Neural cell (in vitro differentiated cells): ENCODE measurements at regions not wholly inside any gene's neighbourhood (a gene's known extent, or its start where the extent isn't known, plus 50 kb on each side); places are given as distances from the start of the nearest gene placed in this dataset.
"Not testable (repeated sequence)": the region's sequence is repeated elsewhere in the genome, so short reads cannot be mapped to it uniquely, and the experiment has no call there.

ENCODE experiments used
- H2AFZ ChIP-seq: fragments of 200-600, 300-800 bp; sonication (generic), shearing (Covaris generic); 2 replicates; pipeline ENCODE4 v1.6.0; 2014; ENCODE audit warnings: low read depth, mild to moderate bottlenecking, antibody characterized with exemption, low read length, moderate library complexity
- H3F3A ChIP-seq: fragments of 200-600 bp; shearing (Covaris generic); 2 replicates; pipeline ENCODE4 v1.6.1; 2016; ENCODE audit warnings: mild to moderate bottlenecking, moderate library complexity, mixed read lengths, antibody characterized with exemption, low read length; ENCODE audit not compliant: insufficient read depth, poor library complexity, severe bottlenecking
- H3K27ac ChIP-seq: fragments of 200-600, 300-800 bp; sonication (generic), shearing (Covaris generic); 2 replicates; pipeline ENCODE4 v1.5.1; 2014; ENCODE audit warnings: mild to moderate bottlenecking, low read length, moderate library complexity
- H3K27me3 ChIP-seq: fragments of 300-800, 200-600 bp; sonication (generic), shearing (Covaris generic); 2 replicates; pipeline ENCODE4 v1.6.0; 2014; ENCODE audit warnings: mild to moderate bottlenecking, low read depth, low read length, moderate library complexity; ENCODE audit not compliant: insufficient read depth
- H3K36me3 ChIP-seq: fragments of 300-800, 200-600 bp; sonication (generic), shearing (Covaris generic); 2 replicates; pipeline ENCODE4 v1.5.1; 2014; ENCODE audit warnings: mild to moderate bottlenecking, antibody characterized with exemption, low read length, moderate library complexity; ENCODE audit not compliant: insufficient read depth
- H3K4me2 ChIP-seq: fragments of 300-800, 200-600 bp; sonication (generic), shearing (Covaris generic); 2 replicates; pipeline ENCODE4 v1.6.0; 2014; ENCODE audit warnings: mild to moderate bottlenecking, low read length
- H3K4me3 ChIP-seq: fragments of 300-800, 200-600 bp; sonication (generic), shearing (Covaris generic); 2 replicates; pipeline ENCODE4 v1.5.1; 2014; ENCODE audit warnings: mild to moderate bottlenecking, low read length, moderate library complexity
- H3K79me2 ChIP-seq: fragments of 200-600 bp; shearing (Covaris generic); replicated peaks from 2 replicates; pipeline ENCODE4 v1.6.0; 2014; ENCODE audit warnings: mild to moderate bottlenecking, low read length, moderate library complexity; ENCODE audit not compliant: insufficient read depth
- H3K9ac ChIP-seq: fragments of 300-800, 200-600 bp; sonication (generic), shearing (Covaris generic); 2 replicates; pipeline ENCODE4 v1.6.1; 2016; ENCODE audit warnings: mild to moderate bottlenecking, low read length, mixed read lengths
- H3K9me2 ChIP-seq: fragments of 200-600 bp; shearing (Covaris generic); 2 replicates; pipeline ENCODE4 v1.6.1; 2016; ENCODE audit warnings: mild to moderate bottlenecking, low read length, mixed read lengths; ENCODE audit not compliant: insufficient read depth
- H3K9me3 ChIP-seq: fragments of 200-600, 300-800 bp; sonication (generic), shearing (Covaris generic); 2 replicates; pipeline ENCODE4 v1.6.1; 2016; ENCODE audit warnings: mild to moderate bottlenecking, mixed run types, low read length, moderate library complexity, mixed read lengths
- H4K20me1 ChIP-seq: fragments of 200-600 bp; shearing (Covaris generic); 2 replicates; pipeline ENCODE4 v1.6.1; 2016; ENCODE audit warnings: mild to moderate bottlenecking, mixed run types; ENCODE audit not compliant: insufficient read depth
- EP300 ChIP-seq: fragments of 450-650 bp; conservative IDR thresholded peaks from 2 replicates; pipeline ENCODE4 v1.6.1; 2014; ENCODE audit warnings: antibody characterized with exemption, mild to moderate bottlenecking, moderate library complexity; ENCODE audit not compliant: poor library complexity, severe bottlenecking
- EZH2 ChIP-seq: fragments of 200-600, 300-800 bp; shearing (Covaris generic), sonication (generic); IDR thresholded peaks from 2 replicates; pipeline ENCODE4 v1.6.1; 2014; ENCODE audit warnings: antibody characterized with exemption, low read length, borderline replicate concordance, mild to moderate bottlenecking; ENCODE audit not compliant: insufficient read depth, poor library complexity, severe bottlenecking
- MXI1 ChIP-seq: fragments of 450-650 bp; conservative IDR thresholded peaks from 2 replicates; pipeline ENCODE4 v1.6.1; 2014; ENCODE audit warnings: antibody characterized with exemption, mild to moderate bottlenecking; ENCODE audit not compliant: poor library complexity, severe bottlenecking
- RAD21 ChIP-seq: fragments of 450-650 bp; conservative IDR thresholded peaks from 2 replicates; pipeline ENCODE4 v1.6.1; 2014; ENCODE audit warnings: antibody characterized with exemption, mild to moderate bottlenecking, moderate library complexity
- TAF1 ChIP-seq: IDR thresholded peaks from 2 replicates; pipeline ENCODE4 v1.6.1; 2012; ENCODE audit warnings: low read depth
- TF ChIP-seq, protein P1 (sequence below): fragments of 450-650 bp; IDR thresholded peaks from 2 replicates; pipeline ENCODE4 v1.5.1; 2014; ENCODE audit warnings: antibody characterized with exemption, mild to moderate bottlenecking, moderate library complexity; ENCODE audit not compliant: poor library complexity, severe bottlenecking
- TF ChIP-seq, protein P2 (sequence below): IDR thresholded peaks from 2 replicates; pipeline ENCODE4 v1.6.1; 2012; ENCODE audit warnings: borderline replicate concordance

DNA sequence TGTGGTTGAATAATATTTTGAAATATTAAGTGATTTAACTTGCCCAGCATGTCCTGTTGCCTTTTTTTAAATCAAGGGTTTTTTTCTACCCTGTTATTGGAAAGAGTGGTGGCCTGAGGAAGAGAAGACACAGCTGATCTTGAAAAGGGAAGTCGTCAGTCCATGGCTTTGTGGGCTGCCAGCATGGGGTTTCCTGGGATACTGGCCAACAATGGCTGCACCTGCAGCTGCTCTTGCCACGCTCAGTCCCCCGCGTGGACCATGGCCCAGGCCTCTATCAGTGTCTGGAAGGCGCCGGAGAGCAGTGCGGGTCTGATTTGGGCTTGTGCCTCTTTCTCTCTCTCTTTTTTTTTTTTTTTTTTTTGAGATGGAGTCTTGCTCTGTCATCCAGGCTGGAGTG lies 99.3 kb downstream of the ASB1 start:
- Histone ChIP-seq H3F3A (no peaks in the 10 kb centered on the region), H3K27me3 (no peaks in the 10 kb centered on the region), H3K9me3 (no peaks in the 10 kb centered on the region), H4K20me1 (no peaks in the 10 kb centered on the region), H2AFZ (no peak overlapping the region), H3K27ac (no peak overlapping the region), H3K4me3 (no peak overlapping the region), H3K79me2 (no peaks in the 10 kb centered on the region), H3K36me3 (no peaks in the 10 kb centered on the region), H3K9ac (no peak overlapping the region), H3K9me2 (no peaks in the 10 kb centered on the region), H3K4me2 (no peak overlapping the region)
- TF ChIP-seq EP300 = no peak

DNA sequence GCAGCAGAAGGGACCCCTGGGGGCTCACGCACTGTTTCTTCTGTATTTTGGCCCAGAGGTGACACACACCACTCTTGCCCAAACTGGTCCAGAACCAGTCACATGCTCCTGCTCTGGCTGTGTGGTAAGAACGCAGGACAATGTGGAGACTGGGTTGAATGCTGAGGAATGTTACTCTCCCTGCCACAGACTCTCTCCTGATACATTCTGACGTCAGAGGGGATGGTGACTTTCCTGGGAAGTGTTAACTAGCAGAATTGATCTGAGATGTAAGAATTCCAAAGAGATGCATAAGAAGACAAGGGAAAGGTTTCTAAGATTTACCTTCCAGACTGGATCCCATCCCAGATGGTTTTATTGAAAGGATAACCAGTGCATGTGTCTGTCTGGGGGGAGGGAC lies 100.8 kb downstream of the ASB1 start:
- H3K9ac ChIP-seq = no peak overlapping the region
- H3K9me3 ChIP-seq = peaks cover 6% of the 10 kb centered on the region
- TF ChIP-seq, protein P1, sequence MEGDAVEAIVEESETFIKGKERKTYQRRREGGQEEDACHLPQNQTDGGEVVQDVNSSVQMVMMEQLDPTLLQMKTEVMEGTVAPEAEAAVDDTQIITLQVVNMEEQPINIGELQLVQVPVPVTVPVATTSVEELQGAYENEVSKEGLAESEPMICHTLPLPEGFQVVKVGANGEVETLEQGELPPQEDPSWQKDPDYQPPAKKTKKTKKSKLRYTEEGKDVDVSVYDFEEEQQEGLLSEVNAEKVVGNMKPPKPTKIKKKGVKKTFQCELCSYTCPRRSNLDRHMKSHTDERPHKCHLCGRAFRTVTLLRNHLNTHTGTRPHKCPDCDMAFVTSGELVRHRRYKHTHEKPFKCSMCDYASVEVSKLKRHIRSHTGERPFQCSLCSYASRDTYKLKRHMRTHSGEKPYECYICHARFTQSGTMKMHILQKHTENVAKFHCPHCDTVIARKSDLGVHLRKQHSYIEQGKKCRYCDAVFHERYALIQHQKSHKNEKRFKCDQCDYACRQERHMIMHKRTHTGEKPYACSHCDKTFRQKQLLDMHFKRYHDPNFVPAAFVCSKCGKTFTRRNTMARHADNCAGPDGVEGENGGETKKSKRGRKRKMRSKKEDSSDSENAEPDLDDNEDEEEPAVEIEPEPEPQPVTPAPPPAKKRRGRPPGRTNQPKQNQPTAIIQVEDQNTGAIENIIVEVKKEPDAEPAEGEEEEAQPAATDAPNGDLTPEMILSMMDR = no peak
- no peak for TF ChIP-seq RAD21
- TF ChIP-seq, protein P2, sequence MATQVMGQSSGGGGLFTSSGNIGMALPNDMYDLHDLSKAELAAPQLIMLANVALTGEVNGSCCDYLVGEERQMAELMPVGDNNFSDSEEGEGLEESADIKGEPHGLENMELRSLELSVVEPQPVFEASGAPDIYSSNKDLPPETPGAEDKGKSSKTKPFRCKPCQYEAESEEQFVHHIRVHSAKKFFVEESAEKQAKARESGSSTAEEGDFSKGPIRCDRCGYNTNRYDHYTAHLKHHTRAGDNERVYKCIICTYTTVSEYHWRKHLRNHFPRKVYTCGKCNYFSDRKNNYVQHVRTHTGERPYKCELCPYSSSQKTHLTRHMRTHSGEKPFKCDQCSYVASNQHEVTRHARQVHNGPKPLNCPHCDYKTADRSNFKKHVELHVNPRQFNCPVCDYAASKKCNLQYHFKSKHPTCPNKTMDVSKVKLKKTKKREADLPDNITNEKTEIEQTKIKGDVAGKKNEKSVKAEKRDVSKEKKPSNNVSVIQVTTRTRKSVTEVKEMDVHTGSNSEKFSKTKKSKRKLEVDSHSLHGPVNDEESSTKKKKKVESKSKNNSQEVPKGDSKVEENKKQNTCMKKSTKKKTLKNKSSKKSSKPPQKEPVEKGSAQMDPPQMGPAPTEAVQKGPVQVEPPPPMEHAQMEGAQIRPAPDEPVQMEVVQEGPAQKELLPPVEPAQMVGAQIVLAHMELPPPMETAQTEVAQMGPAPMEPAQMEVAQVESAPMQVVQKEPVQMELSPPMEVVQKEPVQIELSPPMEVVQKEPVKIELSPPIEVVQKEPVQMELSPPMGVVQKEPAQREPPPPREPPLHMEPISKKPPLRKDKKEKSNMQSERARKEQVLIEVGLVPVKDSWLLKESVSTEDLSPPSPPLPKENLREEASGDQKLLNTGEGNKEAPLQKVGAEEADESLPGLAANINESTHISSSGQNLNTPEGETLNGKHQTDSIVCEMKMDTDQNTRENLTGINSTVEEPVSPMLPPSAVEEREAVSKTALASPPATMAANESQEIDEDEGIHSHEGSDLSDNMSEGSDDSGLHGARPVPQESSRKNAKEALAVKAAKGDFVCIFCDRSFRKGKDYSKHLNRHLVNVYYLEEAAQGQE = no peak
- TF ChIP-seq EZH2 = no peak
- no peaks in the 10 kb centered on the region for H3K27me3 ChIP-seq
- no peak overlapping the region for H3K27ac ChIP-seq
- no peak overlapping the region for H3K4me2 ChIP-seq
- H3F3A ChIP-seq = no peaks in the 10 kb centered on the region
- H4K20me1 ChIP-seq = no peaks in the 10 kb centered on the region
- no peaks in the 10 kb centered on the region for H3K36me3 ChIP-seq
- H3K9me2 ChIP-seq = no peaks in the 10 kb centered on the region
- no peak overlapping the region for H3K4me3 ChIP-seq
- no peaks in the 10 kb centered on the region for H3K79me2 ChIP-seq
- H2AFZ ChIP-seq = no peak overlapping the region

DNA sequence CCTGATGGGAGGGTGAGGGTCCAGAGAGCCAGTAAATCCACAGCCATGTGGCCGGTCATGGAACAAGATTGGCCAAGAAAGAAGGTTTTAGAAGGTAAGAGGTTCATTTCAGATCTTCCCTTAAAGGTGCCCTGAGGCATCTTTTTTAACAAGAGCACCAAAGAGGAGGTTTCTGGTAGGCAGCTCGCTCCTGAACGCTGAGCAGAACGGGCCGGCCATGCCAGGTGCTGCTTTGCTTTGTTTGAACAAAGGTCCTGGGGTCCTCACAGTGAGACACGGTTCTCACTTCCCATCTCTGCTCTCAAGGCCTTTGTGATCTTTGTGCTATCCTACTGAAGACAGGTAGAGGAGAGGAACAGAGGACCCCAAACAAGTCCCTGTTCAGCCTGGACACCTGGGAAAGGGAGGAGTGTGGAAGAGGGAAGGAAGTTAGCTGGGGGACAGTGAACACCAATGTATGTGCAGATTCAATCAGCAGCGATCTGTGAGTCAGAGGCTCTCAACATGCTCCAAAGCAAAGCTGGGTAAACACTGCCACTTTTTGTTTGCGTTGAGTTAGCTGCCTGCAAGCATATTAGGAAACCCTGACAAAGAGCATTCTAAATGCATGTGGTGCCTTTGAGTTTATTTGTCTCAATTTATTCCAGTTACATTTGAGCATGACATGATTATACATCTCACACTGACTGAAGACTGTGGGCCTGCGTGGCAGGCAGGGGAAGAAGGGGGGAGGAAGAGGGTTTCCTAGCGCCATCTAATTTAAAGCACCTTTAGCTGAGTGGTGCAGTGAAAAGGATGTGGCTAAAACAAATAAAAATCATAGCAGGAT lies 102.4 kb downstream of the ASB1 start:
- no peak overlapping the region for H3K4me3 ChIP-seq
- no peaks in the 10 kb centered on the region for H3K36me3 ChIP-seq
- no peaks in the 10 kb centered on the region for H3F3A ChIP-seq
- H3K4me2 ChIP-seq = no peak overlapping the region
- H3K27me3 ChIP-seq = no peaks in the 10 kb centered on the region
- H4K20me1 ChIP-seq = no peaks in the 10 kb centered on the region
- H3K27ac ChIP-seq = no peak overlapping the region
- no peak overlapping the region for H3K9ac ChIP-seq
- TF ChIP-seq RAD21 (no peak), MXI1 (no peak), TAF1 (no peak)
- no peaks in the 10 kb centered on the region for H3K79me2 ChIP-seq
- peaks cover 6% of the 10 kb centered on the region for H3K9me3 ChIP-seq
- H2AFZ ChIP-seq = no peak overlapping the region
- H3K9me2 ChIP-seq = no peaks in the 10 kb centered on the region

DNA sequence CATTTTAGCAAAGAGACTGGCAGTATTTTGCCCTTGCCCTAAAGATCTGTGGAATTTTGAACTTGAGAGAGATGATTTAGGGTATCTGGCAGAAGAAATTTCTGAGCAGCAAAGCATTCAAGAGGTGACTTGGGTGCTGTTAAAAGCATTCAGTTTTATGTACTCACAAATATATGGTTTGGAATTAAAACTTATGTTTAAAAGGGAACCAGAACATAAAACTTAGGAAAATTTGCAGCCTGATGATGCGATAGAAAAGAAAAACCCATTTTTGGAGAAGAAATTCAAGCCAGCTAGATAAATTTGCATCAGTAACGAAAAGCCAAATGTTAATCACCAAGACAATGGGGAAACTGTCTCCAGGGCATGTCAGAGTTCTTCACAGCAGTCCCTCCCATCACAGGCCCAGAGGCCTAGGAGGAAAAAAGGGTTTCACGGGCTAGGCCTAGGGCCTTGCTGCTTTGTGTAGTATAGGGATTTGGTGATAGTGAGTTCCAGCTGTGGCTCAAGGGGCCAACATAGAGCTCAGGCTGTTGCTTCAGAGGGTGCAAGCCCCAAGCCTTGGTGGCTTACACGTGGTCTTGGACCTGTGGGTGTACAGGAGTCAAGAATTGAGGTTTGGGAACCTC lies 104.4 kb downstream of the ASB1 start:
- H3K9me3 ChIP-seq, H3K27ac ChIP-seq, H2AFZ ChIP-seq, H4K20me1 ChIP-seq, H3K36me3 ChIP-seq, H3K27me3 ChIP-seq, H3K9me2 ChIP-seq, H3F3A ChIP-seq, H3K79me2 ChIP-seq, H3K9ac ChIP-seq, H3K4me3 ChIP-seq, H3K4me2 ChIP-seq: not testable (repeated sequence)

DNA sequence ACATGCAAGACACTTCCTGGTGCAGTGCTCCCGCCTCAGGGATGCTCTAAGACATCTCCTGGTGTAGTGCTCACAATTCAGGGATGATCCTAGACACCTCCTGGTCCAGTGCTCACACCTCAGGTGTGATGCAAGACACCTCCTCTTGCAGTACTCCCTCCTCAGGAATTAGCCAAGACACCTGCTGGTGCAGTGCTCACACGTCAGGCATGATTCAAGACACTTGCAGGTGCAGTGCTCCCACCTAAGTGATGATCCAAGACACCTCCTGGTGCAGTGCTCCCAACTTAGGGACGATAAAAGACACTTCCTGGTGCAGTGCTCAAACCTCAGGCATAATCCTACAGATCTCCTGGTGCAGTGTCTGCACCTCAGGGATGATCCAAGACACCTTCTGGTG lies 117.0 kb downstream of the ASB1 start:
- not testable (repeated sequence) for H3K4me3 ChIP-seq, H3K27ac ChIP-seq, H3K79me2 ChIP-seq, H3F3A ChIP-seq, H4K20me1 ChIP-seq, H3K9me3 ChIP-seq, H3K9me2 ChIP-seq, H3K9ac ChIP-seq, H3K36me3 ChIP-seq, H3K4me2 ChIP-seq, H3K27me3 ChIP-seq, H2AFZ ChIP-seq
